ENCODE measurements at regions not wholly inside any gene's neighbourhood (a gene's known extent, or its start where the extent isn't known, plus 50 kb on each side); places are given as distances from the start of the nearest gene placed in this dataset.

DNA sequence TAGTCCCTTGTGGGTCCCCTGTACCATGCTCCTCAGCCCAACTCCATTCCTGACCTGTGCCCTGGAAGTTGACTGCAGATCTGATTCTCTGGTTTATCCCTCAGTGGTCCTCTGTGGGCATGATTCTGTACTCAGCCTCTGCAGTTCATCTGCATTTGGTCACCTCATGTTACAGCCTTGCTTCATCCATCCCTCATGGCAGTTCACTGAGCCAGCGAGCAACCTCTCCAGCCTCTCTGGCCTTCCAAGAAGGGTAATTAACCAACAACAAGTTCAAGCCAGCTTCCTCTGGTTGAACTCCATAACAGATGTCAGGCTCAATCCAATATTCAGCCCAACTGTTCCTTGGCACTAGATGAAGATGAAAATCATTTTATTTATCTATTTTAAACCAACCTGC is 509.5 kb downstream of the NTRK3 start (continued):
- TF ChIP-seq EZH2phosphoT487 (IDR thresholded peaks at IDR 0.05; ENCODE audit: borderline replicate concordance) (no peak), CEBPB (IDR thresholded peaks at IDR 0.05; ENCODE audit: low read depth) (no peak), EGR1 (IDR thresholded peaks at IDR 0.05; ENCODE audit: low read depth) (no peak), ZNF274 (IDR thresholded peaks at IDR 0.05; ENCODE audit: low read depth, low read length) (no peak)

DNA sequence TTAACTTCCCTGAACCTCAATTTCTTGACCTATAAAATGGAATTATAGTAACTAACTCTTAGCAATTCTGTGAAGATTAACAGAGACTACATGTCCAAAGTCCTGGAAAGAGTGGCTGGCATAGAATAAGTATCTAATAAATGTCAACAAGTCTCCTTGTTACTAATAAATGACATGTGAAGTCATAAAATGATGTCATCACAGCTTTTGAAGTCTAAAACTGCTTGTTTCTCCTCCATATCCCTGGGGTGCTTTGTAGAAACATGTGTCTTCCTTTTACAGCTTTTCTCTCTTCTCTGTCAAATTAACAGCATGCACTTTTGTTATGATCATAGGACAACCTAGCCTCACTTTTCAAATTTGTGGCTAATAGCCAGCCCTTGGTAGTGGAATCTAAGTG is 510.2 kb downstream of the NTRK3 start:
- TF ChIP-seq, protein P1, sequence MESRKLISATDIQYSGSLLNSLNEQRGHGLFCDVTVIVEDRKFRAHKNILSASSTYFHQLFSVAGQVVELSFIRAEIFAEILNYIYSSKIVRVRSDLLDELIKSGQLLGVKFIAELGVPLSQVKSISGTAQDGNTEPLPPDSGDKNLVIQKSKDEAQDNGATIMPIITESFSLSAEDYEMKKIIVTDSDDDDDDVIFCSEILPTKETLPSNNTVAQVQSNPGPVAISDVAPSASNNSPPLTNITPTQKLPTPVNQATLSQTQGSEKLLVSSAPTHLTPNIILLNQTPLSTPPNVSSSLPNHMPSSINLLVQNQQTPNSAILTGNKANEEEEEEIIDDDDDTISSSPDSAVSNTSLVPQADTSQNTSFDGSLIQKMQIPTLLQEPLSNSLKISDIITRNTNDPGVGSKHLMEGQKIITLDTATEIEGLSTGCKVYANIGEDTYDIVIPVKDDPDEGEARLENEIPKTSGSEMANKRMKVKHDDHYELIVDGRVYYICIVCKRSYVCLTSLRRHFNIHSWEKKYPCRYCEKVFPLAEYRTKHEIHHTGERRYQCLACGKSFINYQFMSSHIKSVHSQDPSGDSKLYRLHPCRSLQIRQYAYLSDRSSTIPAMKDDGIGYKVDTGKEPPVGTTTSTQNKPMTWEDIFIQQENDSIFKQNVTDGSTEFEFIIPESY (IDR thresholded peaks at IDR 0.05; ENCODE audit: extremely low read depth, insufficient replicate concordance, low read length) = no peak
- TF ChIP-seq RAD21 (IDR thresholded peaks at IDR 0.05; ENCODE audit: low read depth) (no peak), TCF7L2 (IDR thresholded peaks at IDR 0.05; ENCODE audit: borderline replicate concordance, extremely low read depth, insufficient read depth, insufficient read length) (no peak), EZH2 (IDR thresholded peaks at IDR 0.05) (no peak), YY1 (IDR thresholded peaks at IDR 0.05; ENCODE audit: extremely low read depth, insufficient replicate concordance, low read depth, low read length) (no peak), CBX3 (IDR thresholded peaks at IDR 0.05; ENCODE audit: low read depth) (no peak), FOSL1 (IDR thresholded peaks at IDR 0.05; ENCODE audit: low read depth) (no peak), SIN3A (IDR thresholded peaks at IDR 0.05; ENCODE audit: low read depth) (no peak), ELF1 (IDR thresholded peaks at IDR 0.05; ENCODE audit: borderline replicate concordance, low read depth) (no peak), EZH2phosphoT487 (IDR thresholded peaks at IDR 0.05; ENCODE audit: borderline replicate concordance) (no peak), EGR1 (IDR thresholded peaks at IDR 0.05; ENCODE audit: low read depth) (no peak)
- TF ChIP-seq, protein P2, sequence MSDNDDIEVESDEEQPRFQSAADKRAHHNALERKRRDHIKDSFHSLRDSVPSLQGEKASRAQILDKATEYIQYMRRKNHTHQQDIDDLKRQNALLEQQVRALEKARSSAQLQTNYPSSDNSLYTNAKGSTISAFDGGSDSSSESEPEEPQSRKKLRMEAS (IDR thresholded peaks at IDR 0.05) = no peak
- TF ChIP-seq, protein P3, sequence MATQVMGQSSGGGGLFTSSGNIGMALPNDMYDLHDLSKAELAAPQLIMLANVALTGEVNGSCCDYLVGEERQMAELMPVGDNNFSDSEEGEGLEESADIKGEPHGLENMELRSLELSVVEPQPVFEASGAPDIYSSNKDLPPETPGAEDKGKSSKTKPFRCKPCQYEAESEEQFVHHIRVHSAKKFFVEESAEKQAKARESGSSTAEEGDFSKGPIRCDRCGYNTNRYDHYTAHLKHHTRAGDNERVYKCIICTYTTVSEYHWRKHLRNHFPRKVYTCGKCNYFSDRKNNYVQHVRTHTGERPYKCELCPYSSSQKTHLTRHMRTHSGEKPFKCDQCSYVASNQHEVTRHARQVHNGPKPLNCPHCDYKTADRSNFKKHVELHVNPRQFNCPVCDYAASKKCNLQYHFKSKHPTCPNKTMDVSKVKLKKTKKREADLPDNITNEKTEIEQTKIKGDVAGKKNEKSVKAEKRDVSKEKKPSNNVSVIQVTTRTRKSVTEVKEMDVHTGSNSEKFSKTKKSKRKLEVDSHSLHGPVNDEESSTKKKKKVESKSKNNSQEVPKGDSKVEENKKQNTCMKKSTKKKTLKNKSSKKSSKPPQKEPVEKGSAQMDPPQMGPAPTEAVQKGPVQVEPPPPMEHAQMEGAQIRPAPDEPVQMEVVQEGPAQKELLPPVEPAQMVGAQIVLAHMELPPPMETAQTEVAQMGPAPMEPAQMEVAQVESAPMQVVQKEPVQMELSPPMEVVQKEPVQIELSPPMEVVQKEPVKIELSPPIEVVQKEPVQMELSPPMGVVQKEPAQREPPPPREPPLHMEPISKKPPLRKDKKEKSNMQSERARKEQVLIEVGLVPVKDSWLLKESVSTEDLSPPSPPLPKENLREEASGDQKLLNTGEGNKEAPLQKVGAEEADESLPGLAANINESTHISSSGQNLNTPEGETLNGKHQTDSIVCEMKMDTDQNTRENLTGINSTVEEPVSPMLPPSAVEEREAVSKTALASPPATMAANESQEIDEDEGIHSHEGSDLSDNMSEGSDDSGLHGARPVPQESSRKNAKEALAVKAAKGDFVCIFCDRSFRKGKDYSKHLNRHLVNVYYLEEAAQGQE (IDR thresholded peaks at IDR 0.05; ENCODE audit: low read depth) = no peak
- TF ChIP-seq, protein P4, sequence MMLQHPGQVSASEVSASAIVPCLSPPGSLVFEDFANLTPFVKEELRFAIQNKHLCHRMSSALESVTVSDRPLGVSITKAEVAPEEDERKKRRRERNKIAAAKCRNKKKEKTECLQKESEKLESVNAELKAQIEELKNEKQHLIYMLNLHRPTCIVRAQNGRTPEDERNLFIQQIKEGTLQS (IDR thresholded peaks at IDR 0.05) = no peak
- H3K9me3 ChIP-seq (ENCODE audit: control insufficient read depth in 1 of 2, insufficient read depth in 1 of 2, low read depth in 1 of 2, low read length in 2 of 2) = peaks cover 18 to 26% of the 10 kb centered on the region in 2 experiments; a peak in 2 of 4 replicates
- no peaks in the 10 kb centered on the region for H3K36me3 ChIP-seq (ENCODE audit: control insufficient read depth in 1 of 2, insufficient read depth in 2 of 2, low read length in 2 of 2)
- CTCF ChIA-PET = no interaction called here
- ATAC-seq = no peak
- no peak for DNase-seq (ENCODE audit: low read depth, low spot score)
- intact Hi-C loops (cut with micrococcal nuclease) = no loop called here
- no peak overlapping the region for H3K4me2 ChIP-seq (ENCODE audit: low read length)
- no peaks in the 10 kb centered on the region for H3K79me2 ChIP-seq (ENCODE audit: insufficient read depth, low read length)
- no peak overlapping the region for H3K27ac ChIP-seq (ENCODE audit: low read depth, low read length)
- H4K20me1 ChIP-seq (ENCODE audit: insufficient read depth) = no peaks in the 10 kb centered on the region
- BruUV-seq (replicated peaks) = no TSS peak
- no peak overlapping the region for H2AFZ ChIP-seq (ENCODE audit: low read depth, low read length, poor library complexity, severe bottlenecking)
- H3K9ac ChIP-seq (ENCODE audit: low read length) = no peak overlapping the region
- no peak overlapping the region for H3K4me3 ChIP-seq (replicated peaks in 1 of 2; ENCODE audit: low read depth in 1 of 2, low read length in 2 of 2)
- no peaks in the 10 kb centered on the region for H3K4me1 ChIP-seq (ENCODE audit: control insufficient read depth in 1 of 2, insufficient read depth in 2 of 2, low read length in 2 of 2)
- RAD21 ChIA-PET (ENCODE audit: low non-redundant PET in 1 of 2, low total read pairs in 2 of 2, uncharacterized antibody in 2 of 2, unreplicated experiment in 2 of 2) = no interaction called here
- H3K9me2 ChIP-seq (ENCODE audit: insufficient read depth) = no peaks in the 10 kb centered on the region
- H3K27me3 ChIP-seq (ENCODE audit: insufficient read depth, low read length) = no peaks in the 10 kb centered on the region
- POLR2A ChIA-PET = no interaction called here
